Testis (tissue), 2 donors: ENCODE measurements at regions not wholly inside any gene's neighbourhood (a gene's known extent, or its start where the extent isn't known, plus 50 kb on each side); places are given as distances from the start of the nearest gene placed in this dataset.

Source experiments
- POLR2A ChIP-seq: fragments of 450-650 bp; IDR thresholded peaks from one replicate; pipeline ENCODE4 v1.6.1; 2017; ENCODE audit warnings: antibody characterized with exemption, mild to moderate bottlenecking, moderate library complexity
- TF ChIP-seq, protein P1 (sequence below), 3 experiments: fragments of 450-650 bp in 2 of 3; fragments of 200-600 bp in 1 of 3; sonication (generic) in 1 of 3; IDR thresholded peaks; one replicate each; pipeline ENCODE4 v1.5.1; 2016 to 2019; ENCODE audit warnings: antibody characterized with exemption in 3 of 3, mild to moderate bottlenecking in 2 of 3, moderate library complexity in 1 of 3

- TF ChIP-seq POLR2A: no peak
- TF ChIP-seq, protein P1, sequence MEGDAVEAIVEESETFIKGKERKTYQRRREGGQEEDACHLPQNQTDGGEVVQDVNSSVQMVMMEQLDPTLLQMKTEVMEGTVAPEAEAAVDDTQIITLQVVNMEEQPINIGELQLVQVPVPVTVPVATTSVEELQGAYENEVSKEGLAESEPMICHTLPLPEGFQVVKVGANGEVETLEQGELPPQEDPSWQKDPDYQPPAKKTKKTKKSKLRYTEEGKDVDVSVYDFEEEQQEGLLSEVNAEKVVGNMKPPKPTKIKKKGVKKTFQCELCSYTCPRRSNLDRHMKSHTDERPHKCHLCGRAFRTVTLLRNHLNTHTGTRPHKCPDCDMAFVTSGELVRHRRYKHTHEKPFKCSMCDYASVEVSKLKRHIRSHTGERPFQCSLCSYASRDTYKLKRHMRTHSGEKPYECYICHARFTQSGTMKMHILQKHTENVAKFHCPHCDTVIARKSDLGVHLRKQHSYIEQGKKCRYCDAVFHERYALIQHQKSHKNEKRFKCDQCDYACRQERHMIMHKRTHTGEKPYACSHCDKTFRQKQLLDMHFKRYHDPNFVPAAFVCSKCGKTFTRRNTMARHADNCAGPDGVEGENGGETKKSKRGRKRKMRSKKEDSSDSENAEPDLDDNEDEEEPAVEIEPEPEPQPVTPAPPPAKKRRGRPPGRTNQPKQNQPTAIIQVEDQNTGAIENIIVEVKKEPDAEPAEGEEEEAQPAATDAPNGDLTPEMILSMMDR (IDR thresholded peaks at IDR 0.05): no peak
Observed at GRCh38 chr2:7241041-7241745, 324.0 kb downstream of the RNF144A start.
